H1 (cell line): ENCODE measurements at regions not wholly inside any gene's neighbourhood (a gene's known extent, or its start where the extent isn't known, plus 50 kb on each side); places are given as distances from the start of the nearest gene placed in this dataset.

Experiments used
- CTCF ChIA-PET: fragments of 300-600 bp; sonication (Branson Sonifier 250); formaldehyde crosslinking; loops from one replicate; lab custom pipeline; 2021; ENCODE audit not compliant: partially characterized antibody; lab: Charles Lee
- POLR2A ChIA-PET: fragments of 300-600 bp; sonication (Branson Sonifier 250); formaldehyde crosslinking; loops from one replicate; lab custom pipeline; 2021; ENCODE audit warnings: inconsistent platforms; ENCODE audit not compliant: partially characterized antibody; lab: Charles Lee
- DNase-seq, 2 experiments: peaks; one replicate each; pipeline versions ENCODE4 v3.0.0 to v3.0.0-alpha.2; 2010 to 2022; ENCODE audit warnings: low spot score in 2 of 2, low read depth in 1 of 2, mixed read lengths in 1 of 2
- FAIRE-seq: peaks from 2 replicates; lab custom pipeline; 2011; peaks lifted over from hg19 to GRCh38; lab: Jason Lieb, UNC
- H2AFZ ChIP-seq: 2 replicates; pipeline ENCODE4 v1.8.1; 2012; ENCODE audit warnings: low read length, inconsistent platforms
- H2AK5ac ChIP-seq: 2 replicates; pipeline ENCODE4 v1.6.1; 2013; ENCODE audit warnings: low read depth, low read length
- H2BK120ac ChIP-seq: replicated peaks from 2 replicates; pipeline ENCODE3; 2013; ENCODE audit warnings: low read depth, low read length, inconsistent platforms
- H2BK12ac ChIP-seq: 2 replicates; pipeline ENCODE4 v1.6.1; 2013; ENCODE audit warnings: low read depth, low read length
- H2BK15ac ChIP-seq: 2 replicates; pipeline ENCODE4 v1.6.1; 2013; ENCODE audit warnings: low read length
- H2BK20ac ChIP-seq: 2 replicates; pipeline ENCODE4 v1.6.1; 2013; ENCODE audit warnings: low read length
- H2BK5ac ChIP-seq: 2 replicates; pipeline ENCODE4 v1.6.1; 2013; ENCODE audit warnings: low read depth, low read length
- H3K14ac ChIP-seq: 2 replicates; pipeline ENCODE4 v1.6.1; 2013; ENCODE audit warnings: inconsistent platforms; ENCODE audit not compliant: insufficient read length
- H3K18ac ChIP-seq: 2 replicates; pipeline ENCODE4 v1.6.1; 2013; ENCODE audit warnings: low read length; ENCODE audit errors: extremely low read depth
- H3K23ac ChIP-seq: 2 replicates; pipeline ENCODE4 v1.6.1; 2013; ENCODE audit warnings: inconsistent platforms; ENCODE audit not compliant: insufficient read length
- H3K23me2 ChIP-seq: 2 replicates; pipeline ENCODE4 v1.6.1; 2013; ENCODE audit warnings: low read depth, low read length
- H3K27ac ChIP-seq: 2 replicates; pipeline ENCODE4 v1.6.1; 2011; ENCODE audit warnings: low read depth, low read length, inconsistent platforms
- H3K27me3 ChIP-seq, 4 experiments: replicated peaks in 1 of 4; 1 replicate in 1 of 4; 2 replicates in 3 of 4; pipeline versions ENCODE4 v1.6.1 to v1.8.1; 2011 to 2013; ENCODE audit warnings: low read length in 3 of 4, mild to moderate bottlenecking in 3 of 4, inconsistent platforms in 2 of 4, mixed read lengths in 2 of 4, moderate library complexity in 1 of 4; ENCODE audit not compliant: control insufficient read depth in 3 of 4, insufficient read depth in 3 of 4; ENCODE audit errors: extremely low read depth in 1 of 4
- H3K36me3 ChIP-seq, 4 experiments: 2 replicates each; pipeline versions ENCODE4 v1.6.1 to v1.8.1; 2011 to 2013; ENCODE audit warnings: mild to moderate bottlenecking in 4 of 4, low read length in 3 of 4, moderate library complexity in 2 of 4, control low read depth in 1 of 4, inconsistent platforms in 1 of 4; ENCODE audit not compliant: insufficient read depth in 4 of 4, control insufficient read depth in 2 of 4
- H3K4ac ChIP-seq: replicated peaks from 2 replicates; pipeline ENCODE3; 2013; ENCODE audit warnings: low read length, low read depth, mixed read lengths, inconsistent platforms; ENCODE audit not compliant: insufficient read length
- H3K4me1 ChIP-seq, 4 experiments: replicated peaks in 1 of 4; 1 replicate in 1 of 4; 2 replicates in 3 of 4; pipeline versions ENCODE4 v1.6.1 to v1.8.1; 2011 to 2013; ENCODE audit warnings: low read length in 3 of 4, inconsistent platforms in 2 of 4, mixed read lengths in 1 of 4; ENCODE audit not compliant: insufficient read depth in 4 of 4, control insufficient read depth in 3 of 4
- H3K4me2 ChIP-seq, 2 experiments: 2 replicates each; pipeline versions ENCODE4 v1.6.1 to v1.8.1; 2011 to 2013; ENCODE audit warnings: low read depth in 2 of 2, low read length in 2 of 2, control low read depth in 1 of 2, inconsistent platforms in 1 of 2, mild to moderate bottlenecking in 1 of 2; ENCODE audit not compliant: insufficient read depth in 1 of 2
- H3K4me3 ChIP-seq, 4 experiments: fragments of 200-600, 300-600 bp in 1 of 4; sonication (generic), shearing (Covaris generic), sonication (Bioruptor Twin) in 1 of 4; 2 replicates each; pipeline versions ENCODE4 v1.5.1 to v1.8.1; 2011 to 2016; ENCODE audit warnings: low read length in 4 of 4, low read depth in 3 of 4, control low read depth in 2 of 4, inconsistent platforms in 2 of 4, mild to moderate bottlenecking in 2 of 4, mixed read lengths in 1 of 4, moderate library complexity in 1 of 4; ENCODE audit not compliant: insufficient read depth in 2 of 4; ENCODE audit errors: extremely low read depth in 1 of 4
- H3K56ac ChIP-seq: replicated peaks from 2 replicates; pipeline ENCODE3; 2013; ENCODE audit warnings: low read depth, mild to moderate bottlenecking, mixed read lengths, low read length, inconsistent platforms; ENCODE audit not compliant: insufficient read length
- H3K79me1 ChIP-seq: 2 replicates; pipeline ENCODE4 v1.6.1; 2013; ENCODE audit warnings: low read depth, low read length, control low read depth
- H3K79me2 ChIP-seq, 2 experiments: 2 replicates each; pipeline versions ENCODE4 v1.6.1 to v1.8.1; 2012 to 2013; ENCODE audit warnings: low read length in 2 of 2, mild to moderate bottlenecking in 2 of 2, inconsistent platforms in 1 of 2; ENCODE audit not compliant: insufficient read depth in 2 of 2, control insufficient read depth in 1 of 2
- H3K9ac ChIP-seq, 4 experiments: replicated peaks in 1 of 4; 1 replicate in 1 of 4; 2 replicates in 3 of 4; pipeline versions ENCODE4 v1.6.1 to v1.8.1; 2011 to 2013; ENCODE audit warnings: low read depth in 3 of 4, low read length in 3 of 4, control low read depth in 2 of 4, mild to moderate bottlenecking in 2 of 4, moderate library complexity in 2 of 4, inconsistent platforms in 1 of 4; ENCODE audit errors: extremely low read depth in 1 of 4
- H3K9me3 ChIP-seq, 2 experiments: 2 replicates each; pipeline versions ENCODE4 v1.6.1 to v1.8.1; 2012 to 2013; ENCODE audit warnings: mild to moderate bottlenecking in 2 of 2, moderate library complexity in 2 of 2, control low read depth in 1 of 2, inconsistent platforms in 1 of 2, low read depth in 1 of 2, low read length in 1 of 2, mixed read lengths in 1 of 2; ENCODE audit not compliant: insufficient read depth in 2 of 2
- H4K20me1 ChIP-seq, 2 experiments: replicated peaks in 1 of 2; 2 replicates each; pipeline versions ENCODE3 to v1.8.1; 2011 to 2013; ENCODE audit warnings: inconsistent platforms in 2 of 2, low read length in 2 of 2, mild to moderate bottlenecking in 1 of 2; ENCODE audit not compliant: insufficient read depth in 2 of 2, control insufficient read depth in 1 of 2
- H4K5ac ChIP-seq: 2 replicates; pipeline ENCODE4 v1.6.1; 2013; ENCODE audit warnings: low read length, low read depth, mixed read lengths, inconsistent platforms; ENCODE audit not compliant: insufficient read length
- H4K8ac ChIP-seq: 2 replicates; pipeline ENCODE4 v1.8.0; 2013; ENCODE audit warnings: mild to moderate bottlenecking, moderate library complexity, low read length, inconsistent platforms; ENCODE audit not compliant: insufficient read depth; ENCODE audit errors: extremely low read depth
- H4K91ac ChIP-seq: replicated peaks from 2 replicates; pipeline ENCODE3; 2013; ENCODE audit warnings: low read length, mixed read lengths, inconsistent platforms; ENCODE audit not compliant: insufficient read length
- CREB1 ChIP-seq: IDR thresholded peaks from 2 replicates; pipeline ENCODE4 v1.6.1; 2012; ENCODE audit warnings: inconsistent platforms
- CTCF ChIP-seq, 3 experiments: IDR thresholded peaks; 1 replicate in 2 of 3; 2 replicates in 1 of 3; pipeline versions ENCODE4 v1.5.1 to v1.6.1; 2011; ENCODE audit warnings: low read length in 3 of 3, mild to moderate bottlenecking in 3 of 3, inconsistent platforms in 2 of 3, low read depth in 1 of 3, moderate library complexity in 1 of 3; ENCODE audit not compliant: insufficient read depth in 1 of 3; ENCODE audit errors: control extremely low read depth in 1 of 3
- EGR1 ChIP-seq: IDR thresholded peaks from 2 replicates; pipeline ENCODE4 v1.6.1; 2011; ENCODE audit warnings: low read depth, low read length, borderline replicate concordance
- GABPA ChIP-seq: IDR thresholded peaks from 2 replicates; pipeline ENCODE4 v1.6.1; 2011; ENCODE audit warnings: mild to moderate bottlenecking, low read length, moderate library complexity, borderline replicate concordance; ENCODE audit not compliant: insufficient read depth
- NRF1 ChIP-seq: IDR thresholded peaks from 2 replicates; pipeline ENCODE4 v1.6.1; 2011; ENCODE audit warnings: mild to moderate bottlenecking, low read depth, low read length, improper control_type of control experiment
- POLR2A ChIP-seq, 2 experiments: IDR thresholded peaks; 1 replicate in 1 of 2; 2 replicates in 1 of 2; pipeline ENCODE4 v1.6.1; 2011; ENCODE audit warnings: low read depth in 2 of 2, low read length in 2 of 2, mild to moderate bottlenecking in 2 of 2; ENCODE audit errors: control extremely low read depth in 1 of 2
- POU5F1 ChIP-seq: IDR thresholded peaks from 2 replicates; pipeline ENCODE4 v1.6.1; 2011; ENCODE audit warnings: low read depth, mild to moderate bottlenecking, low read length, moderate library complexity
- RNF2 ChIP-seq: fragments of 200-900, 300-1000 bp; sonication (generic); IDR thresholded peaks from 2 replicates; pipeline ENCODE4 v1.7.1; 2016; ENCODE audit warnings: borderline replicate concordance, low read depth, mild to moderate bottlenecking, antibody characterized with exemption, low read length; ENCODE audit not compliant: poor library complexity, severe bottlenecking; ENCODE audit errors: missing control alignments
- SIN3A ChIP-seq, 2 experiments: IDR thresholded peaks in 1 of 2; conservative IDR thresholded peaks in 1 of 2; 2 replicates each; pipeline ENCODE4 v1.6.1; 2011 to 2012; ENCODE audit warnings: low read length in 2 of 2, improper control_type of control experiment in 1 of 2, low read depth in 1 of 2, mild to moderate bottlenecking in 1 of 2
- TBP ChIP-seq: IDR thresholded peaks from 2 replicates; pipeline ENCODE4 v1.6.1; 2011; ENCODE audit warnings: low read depth, low read length, improper control_type of control experiment
- TEAD4 ChIP-seq: IDR thresholded peaks from 2 replicates; pipeline ENCODE4 v1.6.1; 2012; ENCODE audit warnings: low read depth, low read length, inconsistent platforms, mixed read lengths
- YY1 ChIP-seq: IDR thresholded peaks from 2 replicates; pipeline ENCODE4 v1.6.1; 2011; ENCODE audit warnings: low read depth, mild to moderate bottlenecking, low read length
- WGBS, 2 experiments: shearing (Covaris generic) in 1 of 2; methylation state at CpG; one replicate each; pipeline versions ENCODE4 v1.1.6 to v1.1.7; 2013 to 2015; ENCODE audit warnings: low lambda C conversion rate in 2 of 2, mixed read lengths in 2 of 2, inconsistent platforms in 1 of 2, low coverage in 1 of 2, missing lambda C conversion rate in 1 of 2; ENCODE audit not compliant: insufficient replicate concordance in 2 of 2, insufficient coverage in 1 of 2, insufficient read length in 1 of 2; ENCODE audit errors: extremely low coverage in 1 of 2, missing lambda C conversion rate in 1 of 2; 5-methylcytosine and 5-hydroxymethylcytosine counted together

- Histone ChIP-seq H4K5ac (no peak overlapping the region), H2AFZ (no peak overlapping the region), H3K79me2 (no peaks in the 10 kb centered on the region), H3K23ac (no peak overlapping the region), H3K18ac (no peak overlapping the region), H3K4me2 (0 out of 4 replicates have a peak overlapping the region, but pooled peaks of 1 of the 2 experiments have one; percentile 17), H3K4me3 (no peak overlapping the region), H3K9me3 (no peaks in the 10 kb centered on the region), H3K4me1 (peaks cover 0 to 12% (median 9%) of the 10 kb centered on the region in 4 experiments; a peak in 6 of 7 replicates), H2AK5ac (no peak overlapping the region), H3K27me3 (no peaks in the 10 kb centered on the region), H3K23me2 (no peaks in the 10 kb centered on the region), H3K27ac (no peak overlapping the region), H4K8ac (no peak overlapping the region), H3K56ac (no peak overlapping the region), H2BK5ac (no peak overlapping the region), H3K79me1 (no peaks in the 10 kb centered on the region), H4K20me1 (no peaks in the 10 kb centered on the region), H2BK12ac (no peak overlapping the region), H4K91ac (no peak overlapping the region), H3K36me3 (no peaks in the 10 kb centered on the region), H3K4ac (no peak overlapping the region), H3K14ac (no peak overlapping the region), H2BK20ac (0 out of 2 replicates have a peak overlapping the region, but pooled peaks have one; percentile 89), H2BK120ac (no peak overlapping the region), H2BK15ac (no peak overlapping the region), H3K9ac (no peak overlapping the region)
- ChIA-PET CTCF (interaction anchor here (0.8 kb wide), 1 partner anchor 16 kb away, joined by 4 read pairs; no protein-coding TSS in a partner anchor), POLR2A (no interaction called here)
- no peak for FAIRE-seq
- 73% methylated on average over 1 of the region's 1 CpG; no CpG with 5 or more reads in 1 of the 2 experiments for WGBS, 2 experiments
- DNase-seq = no peak
- TF ChIP-seq CREB1 = no peak
- TF ChIP-seq RNF2 = no peak
- TF ChIP-seq NRF1 = no peak
- no peak for TF ChIP-seq GABPA
- TF ChIP-seq POU5F1 = no peak
- TF ChIP-seq POLR2A (IDR thresholded peaks at IDR 0.05; ENCODE audit: control extremely low read depth in 1 of 2, low read depth in 2 of 2, low read length in 2 of 2) = no peak
- TF ChIP-seq CTCF (IDR thresholded peaks at IDR 0.05; ENCODE audit: control extremely low read depth in 1 of 3, insufficient read depth in 1 of 3, low read depth in 1 of 3, low read length in 3 of 3) = no peak
- no peak for TF ChIP-seq TBP
- no peak for TF ChIP-seq SIN3A (conservative IDR thresholded peaks at IDR 0.05 in 1 of 2, IDR thresholded peaks at IDR 0.05 in 1 of 2; ENCODE audit: low read depth in 1 of 2, low read length in 2 of 2)
- no peak for TF ChIP-seq EGR1
- TF ChIP-seq TEAD4 = no peak
- TF ChIP-seq YY1 = no peak
Measured at GRCh38 chr9:107540164-107540561, 50.6 kb upstream of the KLF4 start.
